Hepatocyte (in vitro differentiated cells): ENCODE measurements at regions not wholly inside any gene's neighbourhood (a gene's known extent, or its start where the extent isn't known, plus 50 kb on each side); places are given as distances from the start of the nearest gene placed in this dataset.

ENCODE experiments used
- DNase-seq: peaks from one replicate; pipeline ENCODE4 v3.0.0-alpha.2; 2016; ENCODE audit warnings: low spot score
- H2AFZ ChIP-seq: fragments of 200-600 bp; sonication (generic); 2 replicates; pipeline ENCODE4 v1.6.0; 2016; ENCODE audit warnings: antibody characterized with exemption, mild to moderate bottlenecking
- H3K27ac ChIP-seq: fragments of 200-600 bp; sonication (generic); 2 replicates; pipeline ENCODE4 v1.5.1; 2016; ENCODE audit warnings: mild to moderate bottlenecking
- H3K27me3 ChIP-seq: fragments of 200-600 bp; sonication (generic); 2 replicates; pipeline ENCODE4 v1.6.1; 2016
- H3K36me3 ChIP-seq: fragments of 200-600 bp; sonication (generic); replicated peaks from 2 replicates; pipeline ENCODE4 v1.5.1; 2016; ENCODE audit warnings: low read depth; ENCODE audit not compliant: insufficient read depth
- H3K4me1 ChIP-seq: fragments of 200-600 bp; sonication (generic); 2 replicates; pipeline ENCODE4 v1.5.1; 2016; ENCODE audit warnings: mild to moderate bottlenecking, moderate library complexity; ENCODE audit not compliant: insufficient read depth
- H3K4me2 ChIP-seq: fragments of 200-600 bp; sonication (generic); 2 replicates; pipeline ENCODE4 v1.6.0; 2016
- H3K4me3 ChIP-seq: fragments of 200-600 bp; sonication (generic); 2 replicates; pipeline ENCODE4 v1.5.1; 2016; ENCODE audit warnings: mild to moderate bottlenecking
- H3K79me2 ChIP-seq: fragments of 200-600 bp; sonication (generic); 2 replicates; pipeline ENCODE4 v1.6.0; 2017; ENCODE audit warnings: mild to moderate bottlenecking
- H3K9me2 ChIP-seq: fragments of 200-600 bp; sonication (generic); replicated peaks from 2 replicates; pipeline ENCODE4 v1.6.0; 2017; ENCODE audit warnings: mild to moderate bottlenecking; ENCODE audit not compliant: insufficient read depth
- H3K9me3 ChIP-seq: fragments of 200-600 bp; sonication (generic); 2 replicates; pipeline ENCODE4 v1.5.1; 2016; ENCODE audit warnings: low read depth, mild to moderate bottlenecking
- H4K20me1 ChIP-seq: fragments of 200-600 bp; sonication (generic); 2 replicates; pipeline ENCODE4 v1.6.0; 2016; ENCODE audit warnings: mild to moderate bottlenecking; ENCODE audit not compliant: insufficient read depth, poor library complexity, severe bottlenecking
- EZH2 ChIP-seq: fragments of 200-600 bp; sonication (generic); IDR thresholded peaks from 2 replicates; pipeline ENCODE4 v1.6.1; 2016; ENCODE audit warnings: antibody characterized with exemption, mild to moderate bottlenecking, borderline replicate concordance
- EZH2phosphoT487 ChIP-seq: fragments of 200-600 bp; sonication (generic); IDR thresholded peaks from one replicate; pipeline ENCODE4 v1.6.1; 2018; ENCODE audit warnings: antibody characterized with exemption, mild to moderate bottlenecking, low read depth, moderate library complexity; ENCODE audit not compliant: unreplicated experiment, severe bottlenecking
- WGBS: methylation state at CpG from one replicate; pipeline ENCODE4 v1.1.6; 2016; ENCODE audit warnings: low lambda C conversion rate; ENCODE audit errors: missing lambda C conversion rate; 5-methylcytosine and 5-hydroxymethylcytosine counted together
- TF ChIP-seq, protein P1 (sequence below): fragments of 200-600 bp; sonication (generic); IDR thresholded peaks from 2 replicates; pipeline ENCODE4 v1.5.1; 2016; ENCODE audit warnings: antibody characterized with exemption, mild to moderate bottlenecking; ENCODE audit not compliant: poor library complexity

DNA sequence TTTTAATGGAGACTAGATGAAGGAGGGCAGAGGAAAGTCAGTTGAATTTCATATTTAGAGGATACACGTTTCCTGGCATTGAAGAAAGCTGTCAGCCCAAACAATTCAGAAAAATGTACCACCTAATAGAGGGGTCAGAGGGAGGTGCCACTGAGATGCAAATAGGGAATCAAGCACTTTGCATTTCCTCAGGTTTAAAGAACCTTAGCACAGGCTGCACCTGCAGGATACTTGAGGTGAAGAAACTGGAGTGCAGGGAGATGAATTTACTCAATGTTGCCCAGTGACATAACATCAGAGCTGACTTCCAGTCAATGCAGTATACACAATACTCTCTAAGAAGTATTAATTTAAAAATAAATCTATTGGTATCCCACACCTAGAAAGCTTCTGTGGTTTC is 67.0 kb upstream of the MAST4 start:
- TF ChIP-seq EZH2 = no peak
- no peak for TF ChIP-seq EZH2phosphoT487
- TF ChIP-seq, protein P1, sequence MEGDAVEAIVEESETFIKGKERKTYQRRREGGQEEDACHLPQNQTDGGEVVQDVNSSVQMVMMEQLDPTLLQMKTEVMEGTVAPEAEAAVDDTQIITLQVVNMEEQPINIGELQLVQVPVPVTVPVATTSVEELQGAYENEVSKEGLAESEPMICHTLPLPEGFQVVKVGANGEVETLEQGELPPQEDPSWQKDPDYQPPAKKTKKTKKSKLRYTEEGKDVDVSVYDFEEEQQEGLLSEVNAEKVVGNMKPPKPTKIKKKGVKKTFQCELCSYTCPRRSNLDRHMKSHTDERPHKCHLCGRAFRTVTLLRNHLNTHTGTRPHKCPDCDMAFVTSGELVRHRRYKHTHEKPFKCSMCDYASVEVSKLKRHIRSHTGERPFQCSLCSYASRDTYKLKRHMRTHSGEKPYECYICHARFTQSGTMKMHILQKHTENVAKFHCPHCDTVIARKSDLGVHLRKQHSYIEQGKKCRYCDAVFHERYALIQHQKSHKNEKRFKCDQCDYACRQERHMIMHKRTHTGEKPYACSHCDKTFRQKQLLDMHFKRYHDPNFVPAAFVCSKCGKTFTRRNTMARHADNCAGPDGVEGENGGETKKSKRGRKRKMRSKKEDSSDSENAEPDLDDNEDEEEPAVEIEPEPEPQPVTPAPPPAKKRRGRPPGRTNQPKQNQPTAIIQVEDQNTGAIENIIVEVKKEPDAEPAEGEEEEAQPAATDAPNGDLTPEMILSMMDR = no peak
- H4K20me1 ChIP-seq = no peaks in the 10 kb centered on the region

GRCh38 chr5:66529704-66530103 is 66.5 kb upstream of the MAST4 start:
- no peaks in the 10 kb centered on the region for H3K36me3 ChIP-seq
- no peak overlapping the region for H3K4me2 ChIP-seq
- no peaks in the 10 kb centered on the region for H4K20me1 ChIP-seq
- H3K9me3 ChIP-seq = no peaks in the 10 kb centered on the region
- WGBS = 78% methylated on average over 2 of the region's 2 CpGs
- H3K4me3 ChIP-seq = no peak overlapping the region
- H3K27ac ChIP-seq = no peak overlapping the region
- no peak for DNase-seq
- no peaks in the 10 kb centered on the region for H3K4me1 ChIP-seq
- H3K79me2 ChIP-seq = no peaks in the 10 kb centered on the region
- H3K9me2 ChIP-seq = no peaks in the 10 kb centered on the region
- TF ChIP-seq EZH2 = no peak
- TF ChIP-seq, protein P1 = no peak
- TF ChIP-seq EZH2phosphoT487 = no peak
- H2AFZ ChIP-seq = no peak overlapping the region
- no peaks in the 10 kb centered on the region for H3K27me3 ChIP-seq

More for the DNA sequence above, 67.0 kb upstream of the MAST4 start:
- no peaks in the 10 kb centered on the region for H3K36me3 ChIP-seq
- no peak overlapping the region for H2AFZ ChIP-seq
- H3K27ac ChIP-seq = no peak overlapping the region
- H3K9me2 ChIP-seq = no peaks in the 10 kb centered on the region
- 67% methylated on average over 1 of the region's 1 CpG for WGBS
- H3K4me3 ChIP-seq = no peak overlapping the region
- no peaks in the 10 kb centered on the region for H3K27me3 ChIP-seq
- DNase-seq = no peak
- no peak overlapping the region for H3K4me2 ChIP-seq
- no peaks in the 10 kb centered on the region for H3K9me3 ChIP-seq
- H3K79me2 ChIP-seq = no peaks in the 10 kb centered on the region
- no peaks in the 10 kb centered on the region for H3K4me1 ChIP-seq

- Histone ChIP-seq H4K20me1 (no peaks in the 10 kb centered on the region), H3K4me3 (no peak overlapping the region), H3K9me3 (no peaks in the 10 kb centered on the region), H3K9me2 (no peaks in the 10 kb centered on the region), H2AFZ (no peak overlapping the region), H3K27me3 (no peaks in the 10 kb centered on the region), H3K4me1 (no peaks in the 10 kb centered on the region), H3K36me3 (no peaks in the 10 kb centered on the region), H3K79me2 (no peaks in the 10 kb centered on the region), H3K4me2 (no peak overlapping the region), H3K27ac (no peak overlapping the region)
- TF ChIP-seq, protein P1 = no peak
- TF ChIP-seq EZH2phosphoT487 (no peak), EZH2 (no peak)
- DNase-seq = no peak
Observed at GRCh38 chr5:66538126-66538525, 58.1 kb upstream of the MAST4 start.

- Histone ChIP-seq H3K9me3 (no peaks in the 10 kb centered on the region), H3K79me2 (no peaks in the 10 kb centered on the region), H3K27me3 (no peaks in the 10 kb centered on the region), H3K27ac (no peak overlapping the region), H4K20me1 (no peaks in the 10 kb centered on the region), H3K9me2 (no peaks in the 10 kb centered on the region), H3K4me1 (no peaks in the 10 kb centered on the region), H3K36me3 (no peaks in the 10 kb centered on the region), H3K4me2 (no peak overlapping the region), H3K4me3 (no peak overlapping the region), H2AFZ (no peak overlapping the region)
- no peak for TF ChIP-seq EZH2
- no peak for TF ChIP-seq EZH2phosphoT487
- TF ChIP-seq, protein P1 = no peak
- WGBS = 95% methylated on average over 3 of the region's 3 CpGs
- no peak for DNase-seq
Observed at GRCh38 chr5:66538531-66538930, 57.7 kb upstream of the MAST4 start.
